Activated naive CD4-positive, alpha-beta T cell treated with Interleukin-2 at 50 U/mL for 16 hours (primary cell): ENCODE measurements at regions not wholly inside any gene's neighbourhood (a gene's known extent, or its start where the extent isn't known, plus 50 kb on each side); places are given as distances from the start of the nearest gene placed in this dataset.

Source experiments
- DNase-seq: peaks from one replicate; pipeline ENCODE4 v3.0.0-alpha.2; 2020

DNA sequence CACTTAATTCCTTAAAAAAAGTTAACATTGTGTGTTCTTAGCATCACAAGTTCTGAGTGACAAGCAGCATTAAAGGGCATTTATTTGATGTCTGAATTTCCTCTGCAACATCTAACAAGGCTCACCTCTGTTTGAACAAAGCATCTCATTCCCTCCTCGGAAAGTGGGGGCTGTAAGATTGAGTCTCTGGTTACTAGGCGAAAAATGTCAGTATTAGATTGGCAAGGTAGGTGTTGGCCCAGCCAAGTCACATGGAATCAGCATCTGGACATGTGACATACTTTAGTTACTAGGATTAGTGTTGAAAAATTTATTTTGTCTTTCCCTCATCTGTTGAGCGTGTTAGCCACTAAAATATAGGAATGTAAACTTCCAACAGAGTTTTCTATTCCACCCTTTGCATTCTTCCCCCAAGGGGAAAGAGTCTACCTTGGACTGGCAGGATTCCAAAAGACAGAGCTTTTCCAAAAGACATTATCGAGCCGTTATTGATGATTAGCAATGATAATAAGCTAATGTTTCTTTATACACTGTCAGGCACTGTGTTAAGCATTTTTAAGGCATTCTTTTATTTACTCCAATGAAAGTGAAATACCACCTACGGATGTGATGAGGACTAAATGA lies 194.9 kb upstream of the BTG1 start:
- no peak for DNase-seq

GRCh38 chr12:92340003-92340402 lies 194.4 kb upstream of the BTG1 start:
- DNase-seq, result no peak

- DNase-seq, result no peak
These were observed 193.7 kb upstream of the BTG1 start for GRCh38 chr12:92339198-92339821.

- DNase-seq, result no peak
These were observed 193.0 kb upstream of the BTG1 start for GRCh38 chr12:92338671-92339070.

DNA sequence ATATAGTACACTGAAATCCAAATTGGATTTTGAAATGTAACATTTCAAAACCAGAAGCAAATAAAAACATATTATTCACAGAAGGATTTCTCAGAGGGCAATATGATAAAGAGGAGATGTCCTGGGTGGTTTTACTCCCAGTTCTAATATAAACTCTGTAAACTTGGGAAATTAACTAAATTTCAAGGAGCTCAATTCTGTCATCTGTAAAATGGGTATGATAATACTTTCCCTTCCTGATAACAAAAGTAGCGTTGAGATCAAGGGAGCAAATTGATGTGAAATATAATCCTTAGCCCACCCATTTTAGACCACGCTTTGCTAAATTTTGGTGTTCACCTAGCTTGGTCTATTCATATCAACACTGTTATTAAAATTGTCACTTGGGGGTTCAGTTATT lies 192.5 kb upstream of the BTG1 start:
- DNase-seq, result no peak

- DNase-seq, result no peak
These were observed 191.5 kb upstream of the BTG1 start for GRCh38 chr12:92337128-92337527.

GRCh38 chr12:92336641-92337040 lies 191.0 kb upstream of the BTG1 start:
- DNase-seq, result no peak

GRCh38 chr12:92335831-92336230 lies 190.2 kb upstream of the BTG1 start:
- DNase-seq, result no peak

DNA sequence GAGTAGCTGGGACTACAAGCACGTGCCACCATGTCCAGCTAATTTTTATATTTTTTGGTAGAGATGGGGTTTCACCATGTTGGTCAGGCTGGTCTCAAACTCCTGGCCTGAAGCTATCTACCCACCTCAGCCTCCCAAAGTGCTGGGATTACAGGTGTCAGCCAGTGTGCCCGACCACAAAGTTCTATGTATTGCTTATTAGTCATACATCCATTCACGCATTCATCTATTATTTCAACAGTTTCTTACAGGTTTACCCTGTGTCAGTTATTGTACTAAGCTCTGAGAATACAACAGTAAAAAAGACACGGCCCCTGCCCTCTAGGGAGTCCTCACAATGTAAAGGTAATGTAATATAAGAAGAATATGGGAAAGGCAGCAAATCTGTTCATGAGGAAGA lies 188.9 kb upstream of the BTG1 start:
- DNase-seq, result no peak

GRCh38 chr12:92332552-92332951 lies 186.9 kb upstream of the BTG1 start:
- no peak for DNase-seq

- no peak for DNase-seq
These were observed 185.7 kb upstream of the BTG1 start for GRCh38 chr12:92331383-92331782.

DNA sequence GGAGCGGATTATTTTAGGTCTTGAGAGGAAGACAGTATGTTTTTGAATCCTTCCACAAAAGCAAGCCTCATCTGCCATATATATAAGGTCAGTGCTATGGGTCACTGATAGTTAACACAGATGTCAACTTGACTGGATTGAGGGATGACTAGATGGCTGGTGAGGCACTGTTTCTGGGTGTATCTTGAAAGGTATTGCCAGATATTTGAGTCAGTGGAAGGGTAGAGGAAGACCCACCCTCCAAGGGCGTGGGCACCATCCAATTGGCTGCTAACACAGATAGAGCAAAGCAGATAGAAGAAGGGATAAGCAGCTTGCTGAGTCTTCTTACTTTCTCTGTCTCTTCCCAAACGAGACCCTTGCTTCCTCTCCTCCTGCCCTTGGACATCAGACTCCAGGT lies 185.0 kb upstream of the BTG1 start:
- no peak for DNase-seq

- DNase-seq, result no peak
These were observed 181.2 kb upstream of the BTG1 start for GRCh38 chr12:92326877-92327276.

DNA sequence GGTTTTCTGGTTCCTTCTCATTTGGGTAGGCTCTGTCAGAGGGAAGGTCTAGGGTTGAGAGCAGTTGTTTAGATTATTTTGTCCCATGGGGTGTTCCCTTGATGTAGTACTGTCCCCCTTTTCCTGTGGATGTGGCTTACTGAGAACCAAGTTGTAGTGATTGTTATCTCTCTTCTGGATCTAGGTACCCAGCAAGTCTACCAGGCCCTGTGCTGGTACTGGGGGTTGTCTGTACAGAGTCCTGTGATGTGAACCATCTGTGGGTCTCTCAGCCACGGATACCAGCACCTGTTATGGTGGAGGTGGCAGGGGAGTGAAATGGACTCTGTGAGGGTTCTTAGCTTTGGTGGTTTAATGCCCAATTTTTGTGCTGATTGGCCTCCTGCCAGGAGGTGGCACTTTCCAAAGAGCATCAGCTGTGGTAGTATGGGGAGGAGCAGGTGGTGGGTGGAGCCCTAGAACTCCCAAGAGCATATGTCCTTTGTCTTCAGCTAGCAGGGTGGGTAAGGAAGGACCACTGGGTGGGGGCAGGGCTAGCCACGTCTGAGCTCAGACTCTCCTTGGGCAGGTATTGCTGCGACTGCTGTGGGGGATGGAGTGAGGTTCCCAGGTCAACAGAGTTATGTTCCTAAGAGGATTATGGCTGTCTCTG lies 179.3 kb upstream of the BTG1 start:
- DNase-seq, result no peak

GRCh38 chr12:92312463-92312964 lies 166.9 kb upstream of the BTG1 start:
- no peak for DNase-seq

- DNase-seq, result no peak
These were observed 158.9 kb upstream of the BTG1 start for GRCh38 chr12:92304371-92305055.

GRCh38 chr12:92302041-92302829 lies 156.6 kb upstream of the BTG1 start:
- DNase-seq, result no peak

- no peak for DNase-seq
These were observed 155.7 kb upstream of the BTG1 start for GRCh38 chr12:92301356-92301755.

DNA sequence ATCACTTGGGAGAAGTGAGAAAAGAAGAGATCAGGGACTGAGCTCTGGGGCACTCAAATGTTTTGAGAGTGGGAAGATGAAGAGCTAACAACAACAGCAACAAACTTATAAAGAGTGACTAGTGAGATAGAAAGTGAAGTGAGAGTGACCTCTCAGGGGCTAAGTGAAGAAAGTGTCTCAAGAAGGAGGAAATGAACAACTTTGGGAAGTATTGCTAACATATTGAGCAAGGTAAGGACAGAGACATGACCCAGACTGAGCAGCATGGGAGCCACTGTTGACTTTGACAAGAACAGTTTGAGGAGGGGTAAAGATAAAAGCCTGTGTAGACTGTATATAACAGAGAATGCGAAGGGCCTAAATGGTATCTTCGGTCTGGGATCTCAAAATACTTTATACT lies 155.1 kb upstream of the BTG1 start:
- DNase-seq, result no peak

DNA sequence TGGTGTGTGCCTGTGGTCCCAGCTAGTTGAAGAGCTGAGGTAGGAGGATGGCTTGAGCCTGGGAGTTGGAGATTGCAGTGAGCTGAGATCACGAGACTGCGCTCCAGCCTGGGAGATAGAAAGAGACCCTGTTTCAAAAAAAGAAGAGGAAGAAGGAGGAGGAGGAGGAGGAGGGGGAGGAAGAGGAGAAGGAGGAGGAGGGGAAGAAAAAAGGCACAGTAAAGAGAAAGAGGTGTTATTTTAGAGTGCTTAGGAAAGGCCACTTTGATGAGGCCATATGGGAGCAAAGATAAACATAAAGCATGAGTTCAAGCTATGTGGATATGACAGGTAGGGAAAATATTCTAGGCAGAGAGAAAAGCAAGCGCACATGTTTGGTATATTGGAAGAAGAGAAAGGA lies 154.1 kb upstream of the BTG1 start:
- no peak for DNase-seq

GRCh38 chr12:92299344-92299743 lies 153.7 kb upstream of the BTG1 start:
- DNase-seq, result no peak

- DNase-seq, result no peak
These were observed 152.5 kb upstream of the BTG1 start for GRCh38 chr12:92297932-92298696.
